OCI-LY7 (cell line): ENCODE measurements at regions not wholly inside any gene's neighbourhood (a gene's known extent, or its start where the extent isn't known, plus 50 kb on each side); places are given as distances from the start of the nearest gene placed in this dataset.
A peak's percentile ranks its signal among the peaks of the same experiment; 100 is the strongest.

Experiments used
- BruUV-seq: library from RNA; stranded (reverse); fragments of 400-500 nt; replicated peaks from 2 replicates; lab custom pipeline; 2021; lab: Mats Ljungman, UMichigan
- CTCF ChIA-PET: fragments of 300-600 bp; sonication (Branson Sonifier 250); formaldehyde crosslinking; loops from one replicate; lab custom pipeline; 2022; ENCODE audit warnings: antibody characterized with exemption; ENCODE audit not compliant: unreplicated experiment; lab: Charles Lee
- POLR2A ChIA-PET: fragments of 300-600 bp; sonication (Branson Sonifier 250); formaldehyde crosslinking; loops from one replicate; lab custom pipeline; 2022; ENCODE audit warnings: antibody characterized with exemption; lab: Charles Lee
- DNase-seq: peaks from one replicate; pipeline ENCODE4 v3.0.0-alpha.2; 2015; ENCODE audit warnings: low spot score
- H2AFZ ChIP-seq: fragments of 200-600 bp; sonication (generic), shearing (Covaris generic); 2 replicates; pipeline ENCODE4 v1.6.1; 2014; ENCODE audit warnings: mild to moderate bottlenecking, antibody characterized with exemption, low read length, moderate library complexity
- H3K27ac ChIP-seq: fragments of 200-600 bp; sonication (generic); 2 replicates; pipeline ENCODE4 v1.5.1; 2014; ENCODE audit warnings: mixed run types, low read depth, mild to moderate bottlenecking, moderate library complexity, low read length, inconsistent platforms; ENCODE audit not compliant: poor library complexity, severe bottlenecking
- H3K36me3 ChIP-seq: fragments of 200-600 bp; sonication (generic); 2 replicates; pipeline ENCODE4 v1.6.1; 2014; ENCODE audit warnings: mild to moderate bottlenecking, antibody characterized with exemption, low read length, moderate library complexity, mixed read lengths; ENCODE audit not compliant: insufficient read depth
- H3K4me1 ChIP-seq: fragments of 200-600 bp; sonication (generic); 2 replicates; pipeline ENCODE4 v1.5.1; 2014; ENCODE audit warnings: mild to moderate bottlenecking, low read length; ENCODE audit not compliant: insufficient read depth, poor library complexity, severe bottlenecking
- H3K4me2 ChIP-seq: fragments of 200-600 bp; sonication (generic); 2 replicates; pipeline ENCODE4 v1.6.1; 2014; ENCODE audit warnings: mild to moderate bottlenecking, low read length
- H3K4me3 ChIP-seq: fragments of 200-600 bp; sonication (generic); 2 replicates; pipeline ENCODE4 v1.5.1; 2014; ENCODE audit warnings: mild to moderate bottlenecking, low read depth, low read length; ENCODE audit not compliant: poor library complexity, severe bottlenecking
- H3K79me2 ChIP-seq: fragments of 200-600 bp; sonication (generic); 2 replicates; pipeline ENCODE4 v1.6.1; 2016; ENCODE audit warnings: low read depth, mild to moderate bottlenecking, low read length, moderate library complexity, mixed read lengths; ENCODE audit not compliant: insufficient read depth
- H3K9me2 ChIP-seq: fragments of 200-600 bp; sonication (generic); 2 replicates; pipeline ENCODE4 v1.6.1; 2016; ENCODE audit warnings: mild to moderate bottlenecking, low read length, mixed read lengths; ENCODE audit not compliant: insufficient read depth
- H3K9me3 ChIP-seq: fragments of 200-600 bp; sonication (generic); 2 replicates; pipeline ENCODE4 v1.6.1; 2014; ENCODE audit warnings: mild to moderate bottlenecking, mixed run types, low read length, mixed read lengths
- H4K20me1 ChIP-seq: fragments of 200-600 bp; sonication (generic); 2 replicates; pipeline ENCODE4 v1.6.1; 2014; ENCODE audit warnings: mild to moderate bottlenecking, antibody characterized with exemption, low read length, moderate library complexity, mixed read lengths; ENCODE audit not compliant: insufficient read depth
- CTCF ChIP-seq: fragments of 200-600 bp; sonication (generic); conservative IDR thresholded peaks from 2 replicates; pipeline ENCODE4 v1.5.1; 2014; ENCODE audit warnings: mild to moderate bottlenecking, antibody characterized with exemption, low read length, moderate library complexity, mixed read lengths
- EZH2phosphoT487 ChIP-seq: fragments of 200-600 bp; sonication (generic); IDR thresholded peaks from 2 replicates; pipeline ENCODE4 v1.6.1; 2018; ENCODE audit warnings: low read depth, borderline replicate concordance, mild to moderate bottlenecking, mixed run types, antibody characterized with exemption, low read length, moderate library complexity, mixed read lengths
- intact Hi-C: fragments of 100-400 bp; cut with micrococcal nuclease; formaldehyde crosslinking; loops from one replicate; pipeline ENCODE4 v1.10.0; 2022; ENCODE audit not compliant: unreplicated experiment

GRCh38 chr10:36885746-36886145 is 239.7 kb upstream of the ANKRD30A start:
- intact Hi-C loops: loop anchor here (10.0 kb wide), 3 partner anchors 601 to 1651 kb away; no protein-coding TSS in a partner anchor
- Histone ChIP-seq H3K79me2 (no peaks in the 10 kb centered on the region), H3K36me3 (no peaks in the 10 kb centered on the region), H3K4me2 (no peak overlapping the region), H3K4me1 (peaks cover 4% of the 10 kb centered on the region), H2AFZ (no peak overlapping the region), H4K20me1 (no peaks in the 10 kb centered on the region), H3K9me3 (no peaks in the 10 kb centered on the region), H3K4me3 (no peak overlapping the region), H3K9me2 (no peaks in the 10 kb centered on the region), H3K27ac (no peak overlapping the region)
- no peak for DNase-seq
- no peak for TF ChIP-seq EZH2phosphoT487
- no peak for TF ChIP-seq CTCF
- no TSS peak for BruUV-seq
- ChIA-PET POLR2A (interaction anchor here (1.5 to 3.1 kb wide), 2 partner anchors 10 to 1250 kb away, joined by 4 to 11 read pairs; no protein-coding TSS in a partner anchor), CTCF (no interaction called here)

GRCh38 chr10:36882781-36883180 is 242.6 kb upstream of the ANKRD30A start:
- intact Hi-C loops: loop anchor here (10.0 kb wide), 3 partner anchors 598 to 1648 kb away; no protein-coding TSS in a partner anchor
- Histone ChIP-seq H3K4me3 (no peak overlapping the region), H3K4me1 (no peaks in the 10 kb centered on the region), H3K79me2 (no peaks in the 10 kb centered on the region), H3K4me2 (no peak overlapping the region), H3K27ac (no peak overlapping the region), H2AFZ (no peak overlapping the region), H4K20me1 (no peaks in the 10 kb centered on the region), H3K9me3 (no peaks in the 10 kb centered on the region), H3K36me3 (no peaks in the 10 kb centered on the region), H3K9me2 (no peaks in the 10 kb centered on the region)
- BruUV-seq: no TSS peak
- no peak for DNase-seq
- POLR2A ChIA-PET: interaction anchor here (1.0 to 1.5 kb wide), 2 partner anchors 1248 to 1566 kb away, joined by 3 read pairs; no protein-coding TSS in a partner anchor
- TF ChIP-seq CTCF: no peak
- no peak for TF ChIP-seq EZH2phosphoT487
- CTCF ChIA-PET: no interaction called here

GRCh38 chr10:36880898-36881297 is 244.5 kb upstream of the ANKRD30A start:
- no peaks in the 10 kb centered on the region for H3K9me2 ChIP-seq
- CTCF ChIA-PET: interaction anchor here (1.2 kb wide), 1 partner anchor 1245 kb away, joined by 5 read pairs; no protein-coding TSS in a partner anchor
- H3K4me1 ChIP-seq: no peaks in the 10 kb centered on the region
- no peak overlapping the region for H3K4me3 ChIP-seq
- no TSS peak for BruUV-seq
- no peak overlapping the region for H2AFZ ChIP-seq
- H3K27ac ChIP-seq: no peak overlapping the region
- peak; percentile 72 for TF ChIP-seq CTCF
- no peak for TF ChIP-seq EZH2phosphoT487
- POLR2A ChIA-PET: interaction anchor here (0.6 to 1.1 kb wide), 7 partner anchors 12 to 1501 kb away, joined by 3 to 7 read pairs (median 3); no protein-coding TSS in a partner anchor
- intact Hi-C loops: loop anchor here (2.0 to 10.0 kb wide), 4 partner anchors 596 to 1646 kb away; no protein-coding TSS in a partner anchor
- no peaks in the 10 kb centered on the region for H3K36me3 ChIP-seq
- peak; percentile 48 for DNase-seq
- H3K4me2 ChIP-seq: no peak overlapping the region
- no peaks in the 10 kb centered on the region for H4K20me1 ChIP-seq
- H3K9me3 ChIP-seq: no peaks in the 10 kb centered on the region
- no peaks in the 10 kb centered on the region for H3K79me2 ChIP-seq
